MM.1S (cell line): ENCODE measurements at regions not wholly inside any gene's neighbourhood (a gene's known extent, or its start where the extent isn't known, plus 50 kb on each side); places are given as distances from the start of the nearest gene placed in this dataset.

Experiments
- DNase-seq: peaks from one replicate; pipeline ENCODE4 v3.0.0-alpha.2; 2015
- H2AFZ ChIP-seq: fragments of 300-600 bp; sonication (generic); 2 replicates; pipeline ENCODE4 v1.6.0; 2016; ENCODE audit warnings: antibody characterized with exemption, low read length
- H3F3A ChIP-seq: fragments of 300-600 bp; sonication (generic); 2 replicates; pipeline ENCODE4 v1.6.1; 2016; ENCODE audit warnings: mild to moderate bottlenecking, antibody characterized with exemption, low read length, moderate library complexity, mixed read lengths; ENCODE audit not compliant: insufficient read depth
- H3K27ac ChIP-seq: fragments of 300-600 bp; sonication (generic); 2 replicates; pipeline ENCODE4 v1.5.1; 2016; ENCODE audit warnings: mild to moderate bottlenecking, low read length
- H3K27me3 ChIP-seq: fragments of 300-600 bp; sonication (generic); replicated peaks from 2 replicates; pipeline ENCODE4 v1.6.0; 2016; ENCODE audit warnings: low read length; ENCODE audit not compliant: insufficient read depth
- H3K36me3 ChIP-seq: fragments of 300-600 bp; sonication (generic); replicated peaks from 2 replicates; pipeline ENCODE4 v1.6.1; 2016; ENCODE audit warnings: mild to moderate bottlenecking, low read length, mixed read lengths; ENCODE audit not compliant: insufficient read depth
- H3K4me1 ChIP-seq: fragments of 300-600 bp; sonication (generic); 2 replicates; pipeline ENCODE4 v1.6.1; 2016; ENCODE audit warnings: low read length, mixed read lengths
- H3K4me2 ChIP-seq: fragments of 300-600 bp; sonication (generic); 2 replicates; pipeline ENCODE4 v1.6.0; 2016; ENCODE audit warnings: low read depth, low read length
- H3K4me3 ChIP-seq: fragments of 300-600 bp; sonication (generic); 2 replicates; pipeline ENCODE4 v1.5.1; 2016; ENCODE audit warnings: low read length, mixed read lengths
- H3K79me2 ChIP-seq: fragments of 300-600 bp; sonication (generic); 2 replicates; pipeline ENCODE4 v1.6.1; 2016; ENCODE audit warnings: mixed run types, low read length, mixed read lengths
- H3K9ac ChIP-seq: fragments of 300-600 bp; sonication (generic); 2 replicates; pipeline ENCODE4 v1.6.1; 2016; ENCODE audit warnings: low read length, mixed read lengths
- H3K9me2 ChIP-seq: fragments of 300-600 bp; sonication (generic); replicated peaks from 2 replicates; pipeline ENCODE4 v1.6.1; 2016; ENCODE audit warnings: mild to moderate bottlenecking, low read length, mixed read lengths; ENCODE audit not compliant: insufficient read depth
- H3K9me3 ChIP-seq: fragments of 300-600 bp; sonication (generic); replicated peaks from 2 replicates; pipeline ENCODE4 v1.6.1; 2016; ENCODE audit warnings: mild to moderate bottlenecking, low read length, mixed read lengths; ENCODE audit not compliant: insufficient read depth
- H4K20me1 ChIP-seq: fragments of 300-600 bp; sonication (generic); 2 replicates; pipeline ENCODE4 v1.6.1; 2016; ENCODE audit warnings: mild to moderate bottlenecking, low read length, moderate library complexity, mixed read lengths; ENCODE audit not compliant: insufficient read depth
- CTCF ChIP-seq: fragments of 300-600 bp; sonication (generic); IDR thresholded peaks from 2 replicates; pipeline ENCODE4 v1.5.1; 2016; ENCODE audit warnings: antibody characterized with exemption, low read length, mixed read lengths
- EZH2 ChIP-seq: fragments of 300-600 bp; sonication (generic); optimal IDR thresholded peaks from 2 replicates; pipeline ENCODE3; 2017; ENCODE audit warnings: low read depth, mild to moderate bottlenecking, antibody characterized with exemption, low read length, mixed read lengths
- EZH2phosphoT487 ChIP-seq: fragments of 300-600 bp; sonication (generic); IDR thresholded peaks from 2 replicates; pipeline ENCODE4 v1.6.1; 2018; ENCODE audit warnings: antibody characterized with exemption, low read length

- Histone ChIP-seq H3K36me3 (no peaks in the 10 kb centered on the region), H3K9me2 (no peaks in the 10 kb centered on the region), H3K79me2 (no peaks in the 10 kb centered on the region), H3K27me3 (no peaks in the 10 kb centered on the region), H3K27ac (no peak overlapping the region), H4K20me1 (no peaks in the 10 kb centered on the region), H3F3A (no peaks in the 10 kb centered on the region), H3K4me1 (0 out of 2 replicates have a peak, but pooled peaks cover 6% of the 10 kb centered on the region), H3K9me3 (no peaks in the 10 kb centered on the region), H2AFZ (no peak overlapping the region), H3K9ac (no peak overlapping the region), H3K4me3 (no peak overlapping the region), H3K4me2 (no peak overlapping the region)
- TF ChIP-seq EZH2phosphoT487 (no peak), EZH2 (no peak), CTCF (no peak)
- no peak for DNase-seq
Measured at GRCh38 chr2:18980104-18980785, 378.2 kb downstream of the OSR1 start.

GRCh38 chr2:18977409-18977808 is 381.0 kb downstream of the OSR1 start:
- Histone ChIP-seq H2AFZ (no peak overlapping the region), H3K4me2 (no peak overlapping the region), H3K36me3 (no peaks in the 10 kb centered on the region), H3K4me1 (0 out of 2 replicates have a peak, but pooled peaks cover 6% of the 10 kb centered on the region), H3K27ac (no peak overlapping the region), H3K27me3 (no peaks in the 10 kb centered on the region), H3K9me2 (no peaks in the 10 kb centered on the region), H3K79me2 (no peaks in the 10 kb centered on the region), H3F3A (no peaks in the 10 kb centered on the region), H3K9me3 (no peaks in the 10 kb centered on the region), H3K4me3 (no peak overlapping the region), H4K20me1 (no peaks in the 10 kb centered on the region), H3K9ac (no peak overlapping the region)
- TF ChIP-seq CTCF (no peak), EZH2phosphoT487 (no peak)
- DNase-seq = no peak

- Histone ChIP-seq H3F3A (no peaks in the 10 kb centered on the region), H3K79me2 (no peaks in the 10 kb centered on the region), H4K20me1 (no peaks in the 10 kb centered on the region), H3K27ac (no peak overlapping the region), H3K9me3 (no peaks in the 10 kb centered on the region), H3K4me1 (0 out of 2 replicates have a peak, but pooled peaks cover 6% of the 10 kb centered on the region), H2AFZ (no peak overlapping the region), H3K4me3 (no peak overlapping the region), H3K9ac (no peak overlapping the region), H3K36me3 (no peaks in the 10 kb centered on the region), H3K27me3 (no peaks in the 10 kb centered on the region), H3K4me2 (no peak overlapping the region), H3K9me2 (no peaks in the 10 kb centered on the region)
- DNase-seq = peak; percentile 26
- TF ChIP-seq EZH2phosphoT487 (no peak), EZH2 (no peak), CTCF (no peak)
Measured at GRCh38 chr2:18976168-18976961, 382.1 kb downstream of the OSR1 start.
